ENCODE measurements at regions not wholly inside any gene's neighbourhood (a gene's known extent, or its start where the extent isn't known, plus 50 kb on each side); places are given as distances from the start of the nearest gene placed in this dataset.

DNA sequence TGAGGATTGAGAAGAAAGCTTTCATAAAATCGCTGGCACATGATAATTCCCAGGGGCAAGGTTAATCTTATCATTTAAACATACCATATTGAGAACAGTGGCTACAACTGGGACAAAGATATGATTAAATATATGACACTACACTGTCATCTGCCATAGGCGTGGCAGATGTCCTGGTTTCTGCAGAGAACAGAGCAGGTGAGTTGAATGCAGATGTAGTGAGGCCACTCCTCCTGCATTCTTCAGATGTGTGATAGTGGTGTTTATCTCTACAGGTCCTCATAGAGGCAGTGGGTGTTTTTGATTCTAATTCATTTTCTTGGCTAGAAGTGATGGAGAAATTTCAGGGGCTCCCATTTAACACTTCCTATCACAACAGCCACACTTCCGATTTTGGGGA lies 237.0 kb upstream of the CDH9 start:
- no peak for DNase-seq

DNA sequence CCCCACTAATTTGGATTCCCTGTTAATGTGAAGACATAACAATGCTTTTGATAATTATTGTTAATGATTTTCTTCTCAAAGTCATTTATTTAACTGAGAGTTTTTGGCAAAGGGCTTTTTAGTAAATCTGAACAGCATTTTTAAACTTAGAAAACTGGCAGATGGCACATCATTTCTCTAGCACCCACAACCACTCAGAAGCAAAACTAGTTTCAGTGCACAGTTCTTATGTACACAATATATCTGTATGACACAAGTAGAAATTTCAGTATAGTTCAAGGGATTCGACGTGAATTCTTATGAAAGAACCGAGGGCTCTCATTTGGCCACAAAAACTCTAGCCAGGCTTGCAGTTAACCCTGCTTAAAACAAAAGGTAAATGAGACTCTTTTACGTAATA lies 231.4 kb upstream of the CDH9 start:
- no peak for DNase-seq

DNA sequence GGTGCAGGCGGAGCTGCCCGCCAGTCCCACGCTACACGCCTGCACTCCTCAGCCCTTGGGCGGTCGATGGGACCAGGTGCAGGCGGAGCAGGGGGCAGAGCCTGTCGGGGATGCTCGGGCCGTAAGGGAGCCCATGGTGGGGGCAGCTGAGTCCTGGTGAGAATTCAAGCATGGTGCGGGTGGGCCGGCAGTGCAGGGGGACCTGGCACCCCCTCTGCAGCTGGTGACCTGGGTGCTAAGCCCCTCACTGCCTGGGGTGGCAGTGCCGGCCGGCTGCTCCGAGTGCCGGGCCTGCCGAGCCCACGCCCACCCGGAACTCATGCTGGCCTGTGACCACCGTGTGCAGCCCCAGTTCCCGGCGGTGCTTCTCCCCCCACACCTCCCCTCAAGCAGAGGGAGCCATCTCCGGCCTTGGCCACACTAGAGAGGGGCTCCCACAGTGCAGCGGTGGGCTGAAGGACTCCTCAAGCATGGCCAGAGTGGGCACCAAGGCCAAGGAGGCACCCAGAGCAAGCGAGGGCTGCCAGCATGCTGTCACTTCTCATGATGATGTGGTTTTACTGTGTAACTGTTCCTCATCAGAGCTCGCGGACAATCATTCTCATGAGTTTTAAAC lies 228.9 kb upstream of the CDH9 start:
- no peak for DNase-seq

DNA sequence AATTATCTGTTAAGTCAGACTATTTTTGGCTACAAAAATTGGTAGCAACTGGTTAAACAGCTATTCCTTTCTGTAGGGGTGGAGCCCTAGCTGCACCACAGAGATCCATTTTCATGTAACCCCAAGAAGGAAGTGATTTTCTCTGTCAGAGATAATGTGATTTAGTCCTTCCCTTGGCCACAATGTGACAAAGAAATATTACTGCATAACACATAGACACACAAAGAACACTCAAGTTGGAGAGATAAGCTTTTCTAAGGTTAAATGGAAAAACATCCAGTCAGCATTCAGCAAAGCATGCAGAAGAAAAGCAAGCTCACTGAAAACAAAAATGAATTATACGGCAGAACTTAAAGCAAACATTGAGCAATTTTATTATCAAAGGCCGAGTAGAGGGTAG lies 227.8 kb upstream of the CDH9 start:
- no peak for DNase-seq

DNA sequence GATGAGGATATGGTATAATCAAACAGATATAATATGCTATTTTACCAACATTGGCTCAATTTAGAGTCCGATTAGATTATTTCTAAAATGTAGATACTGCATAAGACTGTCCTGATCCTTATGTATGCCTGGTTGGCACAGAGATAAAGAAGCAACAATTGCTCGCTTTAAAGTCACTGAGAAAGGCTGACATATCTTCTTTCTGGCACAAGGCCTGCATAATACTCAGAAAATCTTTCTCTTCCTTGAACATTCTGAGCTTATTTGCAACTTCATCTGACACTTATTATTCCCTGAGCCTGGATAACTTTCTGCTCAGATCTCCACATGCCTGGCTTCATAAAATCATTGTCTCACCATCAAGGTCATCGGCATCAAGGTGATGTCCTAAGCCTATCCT lies 219.3 kb upstream of the CDH9 start:
- no peak for DNase-seq

DNA sequence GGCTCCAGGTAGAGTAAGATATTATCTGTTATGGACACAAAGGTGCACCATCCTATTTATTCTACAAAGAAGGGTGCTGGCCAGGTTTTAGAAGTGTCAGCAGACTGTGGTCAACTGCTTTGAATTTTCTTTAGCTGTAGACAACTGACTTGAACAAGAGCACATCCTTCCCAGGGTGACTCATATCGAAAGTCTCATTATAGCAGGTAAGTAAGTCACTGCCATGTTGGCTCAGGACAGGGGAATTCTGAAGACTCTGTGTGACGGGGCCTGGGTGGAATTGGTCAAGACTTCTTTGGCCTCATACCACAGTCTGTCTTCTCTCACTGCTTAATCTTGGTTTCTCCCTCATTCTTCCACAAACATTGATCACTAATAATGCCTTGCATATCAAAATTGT lies 214.5 kb upstream of the CDH9 start:
- no peak for DNase-seq

DNA sequence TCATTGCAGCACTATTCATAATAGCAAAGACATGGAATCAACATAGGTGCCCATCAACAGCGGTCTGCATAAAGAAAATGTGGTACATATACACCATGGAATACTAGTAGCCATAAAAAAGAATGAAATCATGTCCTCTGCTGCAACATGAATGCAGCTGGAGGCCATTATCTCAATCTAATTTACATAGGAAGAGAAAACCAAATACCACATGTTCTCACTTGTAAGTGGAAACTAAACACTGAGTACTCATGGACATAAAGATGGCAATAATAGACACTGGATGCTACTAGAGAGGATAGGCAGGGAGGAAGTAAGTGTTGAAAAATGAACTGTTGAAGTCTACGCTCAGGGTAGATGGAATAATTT lies 203.9 kb upstream of the CDH9 start:
- DNase-seq: peak; percentile 13

DNA sequence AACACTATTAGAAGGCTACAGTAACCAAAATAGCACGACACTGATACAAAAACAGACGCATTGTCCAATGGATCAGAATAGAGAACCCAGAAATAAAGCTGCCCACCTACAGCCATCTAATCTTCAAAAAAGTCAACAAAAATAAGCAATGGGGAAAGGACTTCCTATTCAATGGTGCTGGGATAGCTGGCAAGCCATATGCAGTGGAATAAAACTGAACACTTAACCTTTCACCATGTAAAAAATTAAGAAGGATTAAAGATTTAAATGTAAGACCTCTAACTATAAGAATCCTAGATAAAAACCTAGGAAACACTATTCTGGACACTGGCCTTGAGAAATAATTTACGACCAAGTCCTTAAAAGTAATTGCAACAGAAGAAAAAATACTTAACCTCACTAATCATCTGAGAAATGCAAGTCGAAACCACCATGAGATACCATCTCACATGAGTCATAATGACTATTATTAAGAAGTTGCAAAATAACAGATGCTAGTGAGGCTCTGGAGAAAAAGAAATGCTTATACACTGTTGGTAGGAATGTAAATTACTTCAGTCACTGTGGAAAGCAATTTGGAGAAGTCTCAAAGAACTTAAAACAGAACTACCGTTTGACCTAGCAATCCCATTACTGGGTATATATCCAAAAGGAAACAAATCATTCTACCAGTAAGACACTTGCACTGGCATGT lies 203.3 kb upstream of the CDH9 start:
- no peak for DNase-seq

DNA sequence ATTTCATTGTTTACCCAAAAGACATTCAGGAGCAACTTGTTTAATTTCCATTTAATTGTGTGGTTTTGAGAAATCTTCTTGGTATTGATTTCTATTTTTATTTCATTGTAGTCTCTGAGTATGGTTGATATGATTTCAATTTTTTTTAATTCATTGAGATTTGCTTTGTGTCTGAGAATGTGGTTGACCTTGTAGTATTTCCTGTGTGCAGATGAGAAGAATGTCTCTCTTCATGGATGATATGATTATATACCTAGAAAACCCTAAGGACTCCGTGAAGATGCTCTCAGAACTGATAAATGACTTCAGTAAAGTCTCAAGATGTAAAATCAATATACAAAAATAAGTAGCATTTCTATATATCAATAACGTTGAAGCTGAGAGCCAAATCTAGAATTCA lies 202.4 kb upstream of the CDH9 start:
- no peak for DNase-seq

DNA sequence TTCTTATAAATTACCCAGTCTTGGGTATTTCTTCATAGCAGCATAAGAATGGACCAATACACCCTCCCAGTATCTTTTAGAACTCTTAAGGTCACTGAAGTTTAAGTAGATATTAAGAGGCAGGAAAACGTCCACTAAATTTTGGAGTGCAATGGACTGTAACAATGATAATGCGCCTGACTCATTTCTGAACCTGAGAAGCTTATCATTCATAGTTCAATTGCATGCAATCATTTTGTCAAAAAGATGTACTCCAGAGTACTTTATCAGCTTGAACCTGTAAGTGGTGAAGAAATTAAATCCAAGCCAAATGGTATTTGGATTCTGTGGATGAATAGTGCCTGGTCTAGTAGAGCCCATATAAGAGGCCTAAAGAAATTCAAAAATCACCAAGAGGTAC lies 196.5 kb upstream of the CDH9 start:
- no peak for DNase-seq

DNA sequence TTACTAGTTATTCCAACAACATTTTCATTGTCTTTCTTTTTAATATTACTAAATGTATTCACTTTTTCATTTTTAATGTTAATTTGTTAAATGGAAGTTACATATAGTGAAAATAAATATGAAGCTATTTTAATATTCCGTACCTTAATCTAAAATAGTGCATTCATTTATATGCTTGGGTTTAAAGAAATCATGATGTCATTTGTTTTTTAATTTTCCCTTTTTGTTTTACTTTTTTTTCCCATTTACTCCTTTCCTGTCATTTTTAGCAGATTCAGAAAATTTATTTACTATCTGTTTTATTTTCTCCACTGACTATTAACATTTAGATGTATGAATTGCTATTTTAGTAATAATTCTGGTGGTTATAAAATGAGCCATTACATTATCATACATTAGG lies 183.0 kb upstream of the CDH9 start:
- no peak for DNase-seq

DNA sequence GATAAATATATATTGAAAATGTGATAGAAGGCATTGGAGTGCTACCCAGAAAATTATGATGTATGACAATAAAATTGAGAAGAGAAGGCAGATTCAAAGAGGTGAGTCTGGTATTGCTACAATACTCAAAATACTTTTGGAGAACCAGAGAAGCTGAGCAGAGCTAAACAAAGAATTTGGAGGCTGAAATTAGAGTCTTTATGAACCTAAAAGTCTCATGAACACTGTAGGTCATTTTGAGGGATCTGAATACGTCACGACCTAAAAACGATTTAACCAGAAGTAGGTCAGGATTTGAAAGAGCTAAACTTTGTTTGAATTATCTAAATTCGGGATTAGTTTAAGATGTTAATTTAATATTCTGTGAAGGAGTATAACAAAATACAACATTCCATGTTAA lies 182.4 kb upstream of the CDH9 start:
- DNase-seq: no peak

DNA sequence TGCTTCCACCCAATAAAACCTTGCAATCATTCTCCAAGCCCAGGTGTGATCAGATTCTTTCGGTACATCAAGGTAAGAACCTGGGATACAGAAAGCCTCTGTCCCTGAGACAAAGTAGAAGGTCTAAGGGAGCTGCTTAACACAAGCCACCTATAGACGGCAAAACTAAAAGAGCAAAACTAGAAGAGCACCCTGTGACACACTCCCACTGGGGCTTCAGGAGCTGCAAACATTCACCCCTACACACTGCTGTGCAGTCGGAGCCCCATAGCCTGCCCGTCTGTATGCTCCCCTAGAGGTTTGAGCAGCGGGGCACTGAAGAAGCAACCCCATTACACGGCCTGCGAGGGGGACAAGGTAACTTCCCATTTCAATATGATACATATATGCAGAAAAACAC lies 179.6 kb upstream of the CDH9 start:
- no peak for DNase-seq

DNA sequence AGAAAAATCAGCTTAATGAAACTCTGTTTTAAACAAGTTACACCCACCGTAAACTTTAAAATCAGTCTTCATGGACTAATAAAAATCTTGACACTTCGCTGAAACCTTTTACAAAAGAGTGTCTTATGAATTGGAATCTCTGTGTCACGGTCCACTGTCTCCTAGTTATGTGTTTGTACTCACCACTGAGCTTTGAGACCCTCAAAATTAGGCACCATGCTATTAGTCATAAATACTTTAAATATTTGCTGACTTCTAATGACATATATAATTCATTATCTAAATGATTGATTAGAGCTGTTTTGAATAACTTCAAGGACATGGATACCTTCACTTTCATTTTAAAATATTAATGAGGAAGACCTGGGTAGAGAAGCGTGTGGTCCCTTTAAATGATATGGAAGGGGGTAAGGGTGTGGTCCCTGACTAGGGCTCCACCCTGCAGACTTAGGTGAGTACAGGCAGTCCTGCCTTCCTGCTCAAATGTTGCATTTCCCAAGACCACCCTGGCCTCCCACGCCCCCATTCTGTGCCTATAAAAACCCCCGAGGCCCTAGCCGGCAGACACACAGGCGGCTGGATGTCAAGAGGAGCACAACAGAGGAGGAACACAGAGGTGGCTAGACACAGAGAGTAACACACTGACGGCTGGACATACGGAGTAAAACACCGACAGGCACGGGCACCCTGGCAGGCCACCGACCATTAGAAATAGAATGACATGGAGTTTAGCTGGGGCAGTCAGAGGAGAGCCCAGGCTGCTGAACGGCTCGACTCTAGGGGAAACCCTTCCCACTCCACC lies 179.0 kb upstream of the CDH9 start:
- DNase-seq: no peak

DNA sequence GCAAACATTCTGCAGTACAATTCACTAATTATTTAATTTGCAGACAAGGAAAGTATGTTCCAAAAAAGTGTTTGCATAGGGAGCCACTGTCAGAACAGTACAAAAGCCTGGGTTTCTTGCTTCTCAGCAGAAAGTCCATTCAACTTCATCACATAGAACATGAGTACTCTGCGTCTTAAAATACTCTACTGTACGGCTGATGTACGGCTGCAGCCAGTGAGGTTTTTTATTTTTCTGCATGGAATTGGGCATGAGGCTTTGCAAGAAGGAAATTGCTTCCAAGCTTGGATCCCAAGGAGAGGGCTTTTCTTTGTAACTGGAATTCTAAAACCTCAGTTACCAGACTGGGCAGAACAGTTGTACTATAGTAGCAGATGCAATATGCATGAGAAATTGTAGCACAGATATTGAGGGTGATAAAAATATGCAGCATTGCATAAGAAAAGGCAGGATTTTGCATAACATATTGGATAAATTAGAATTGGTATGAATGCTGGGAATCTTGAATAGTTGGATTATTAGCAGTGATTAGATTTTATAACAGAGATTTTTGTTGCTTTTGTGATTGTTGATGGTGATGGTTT lies 178.1 kb upstream of the CDH9 start:
- DNase-seq: no peak

DNA sequence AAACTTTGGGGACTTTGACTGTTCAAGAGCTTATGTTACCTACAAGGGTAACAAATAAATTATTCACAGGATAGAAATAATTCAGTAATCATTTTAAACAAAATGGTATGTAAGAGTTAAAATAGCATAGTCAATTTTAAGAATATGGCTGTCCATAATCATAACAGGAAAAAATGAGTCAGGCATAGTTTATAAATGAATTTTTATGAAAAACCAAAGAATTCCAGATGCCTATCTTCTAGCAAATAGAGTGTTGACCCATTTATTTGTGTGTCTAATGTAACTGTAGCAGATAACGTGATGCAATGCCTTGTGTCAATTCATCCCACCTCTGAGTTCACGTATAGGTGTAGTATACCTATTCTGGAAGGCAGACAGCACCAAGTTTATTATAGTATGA lies 169.7 kb upstream of the CDH9 start:
- DNase-seq: no peak

DNA sequence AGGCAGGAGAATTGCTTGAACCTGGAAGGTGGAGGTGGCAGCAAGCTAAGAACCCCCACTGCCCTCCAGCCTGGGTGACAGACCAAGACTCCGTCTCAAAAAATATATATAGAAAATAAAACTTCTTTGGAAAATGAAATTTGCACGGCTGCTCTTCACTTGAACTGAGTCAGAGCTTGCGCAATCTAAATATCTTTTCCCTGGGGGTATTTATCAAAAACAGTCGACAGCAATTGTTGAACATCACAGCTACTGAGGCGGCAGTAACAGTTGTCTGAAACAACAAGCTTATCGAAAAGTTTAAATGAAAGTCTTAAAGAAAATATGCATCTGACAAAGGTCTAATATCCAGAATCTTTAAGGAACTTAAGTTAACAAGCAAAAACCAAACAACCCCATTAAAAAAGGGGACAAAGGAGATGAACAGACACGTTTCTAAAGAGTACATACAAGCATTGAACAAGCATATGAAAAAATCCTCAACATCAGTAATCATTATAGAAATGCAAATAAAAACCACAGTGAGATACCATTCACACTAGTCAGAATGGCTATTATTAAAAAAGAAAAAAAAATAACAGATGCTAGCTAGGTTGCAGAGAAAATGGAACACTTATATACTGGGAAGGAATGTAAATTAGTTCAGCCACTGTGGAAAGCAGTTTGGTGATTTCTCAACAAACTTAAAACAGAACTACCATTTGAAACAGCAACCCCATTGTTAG lies 153.6 kb upstream of the CDH9 start:
- no peak for DNase-seq

DNA sequence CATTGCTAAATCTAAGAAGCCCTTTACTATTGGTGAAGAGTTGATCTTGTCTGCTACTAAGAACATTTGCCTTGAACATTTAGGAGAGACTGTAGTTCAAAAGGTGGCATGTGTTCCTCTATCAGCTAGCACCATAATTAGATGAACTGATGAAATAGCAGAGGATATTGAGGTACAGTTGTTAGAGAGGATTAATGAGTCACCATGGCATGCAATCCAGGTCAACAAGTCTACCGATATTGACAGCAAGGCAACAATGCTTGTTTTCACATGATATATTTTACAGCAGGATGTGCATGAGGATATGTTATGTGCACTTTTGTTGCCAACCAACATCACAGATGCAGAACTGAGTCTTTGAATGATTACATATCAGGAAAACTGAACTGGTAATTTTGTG lies 134.3 kb upstream of the CDH9 start:
- DNase-seq: peak; percentile 58

DNA sequence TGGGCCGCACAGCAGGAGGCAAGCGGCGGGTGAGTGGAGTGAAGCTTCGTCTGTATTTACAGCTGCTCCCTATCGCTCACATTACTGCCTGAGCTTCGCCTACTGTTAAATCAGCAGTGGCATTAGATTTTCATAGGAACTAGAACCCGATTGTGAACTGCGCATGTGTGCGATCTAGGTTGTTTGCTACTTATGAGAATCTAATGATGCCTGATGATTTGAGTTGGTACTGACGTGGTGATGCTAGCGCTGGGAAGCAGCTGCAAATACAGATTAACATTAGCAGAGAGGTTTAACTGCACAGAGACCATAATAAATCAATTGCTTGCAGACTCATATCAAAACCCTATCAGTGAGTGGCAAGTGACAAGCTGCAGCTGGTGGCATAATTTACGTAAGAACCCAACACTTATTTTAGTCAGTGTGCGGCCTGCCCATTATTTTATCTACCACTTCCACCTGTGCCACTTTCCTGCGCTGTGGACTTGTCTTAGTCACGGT lies 133.4 kb upstream of the CDH9 start:
- DNase-seq: peak; percentile 100

DNA sequence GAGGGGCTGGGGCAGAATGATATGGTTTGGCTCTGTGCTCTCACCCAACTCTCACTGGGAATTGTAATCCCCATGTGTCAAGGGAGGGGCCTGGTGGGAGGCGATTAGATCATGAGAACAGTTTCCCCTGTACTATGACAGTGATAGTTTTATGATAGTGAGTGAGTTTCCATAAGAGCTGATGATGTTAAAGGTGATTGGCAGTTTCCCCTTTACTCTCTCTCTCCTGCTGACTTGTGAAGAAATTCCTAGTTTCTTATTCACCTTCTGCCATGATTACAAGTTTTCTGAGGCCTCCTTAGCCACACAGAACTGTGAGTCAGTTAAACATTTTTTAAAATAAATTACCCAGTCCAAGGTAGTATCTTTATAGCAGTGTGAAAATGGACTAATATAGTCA lies 120.4 kb upstream of the CDH9 start:
- DNase-seq: no peak

DNA sequence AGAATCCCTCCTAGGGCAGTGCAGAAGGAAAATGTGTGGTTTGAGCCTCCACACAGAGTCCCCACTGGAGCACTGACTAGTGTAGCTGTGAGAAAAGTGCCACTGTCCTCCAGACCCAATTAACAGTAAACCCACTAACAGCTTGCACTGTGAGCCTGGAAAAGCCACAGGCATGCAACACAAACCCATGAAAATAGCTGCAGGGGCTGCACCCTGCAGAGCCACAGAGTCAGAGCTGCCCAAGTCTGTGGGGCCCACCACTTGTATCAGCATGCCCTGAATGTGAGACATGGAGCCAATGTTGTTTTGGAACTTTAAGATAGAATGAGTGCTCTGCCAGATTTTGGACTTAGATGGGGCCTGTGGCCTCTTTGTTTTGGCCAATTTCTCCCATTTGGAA lies 119.8 kb upstream of the CDH9 start:
- no peak for DNase-seq

DNA sequence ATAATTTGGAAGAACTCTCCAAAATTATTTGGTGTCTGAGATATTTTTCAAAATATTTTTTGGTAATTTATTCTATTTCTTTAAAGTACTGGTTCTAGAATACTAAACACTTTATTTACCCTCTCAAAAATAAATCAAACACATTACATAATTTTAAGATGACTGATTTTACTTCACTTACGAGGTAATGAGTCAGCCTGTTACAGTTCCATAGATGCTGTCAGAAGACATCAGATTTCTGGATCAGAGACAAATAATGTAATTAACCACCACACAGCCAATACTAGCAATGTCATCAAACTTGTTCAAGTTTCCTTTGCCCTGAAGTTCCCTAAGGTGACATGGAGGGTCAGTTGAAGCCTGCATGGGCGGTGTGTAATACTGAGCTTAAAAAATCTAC lies 106.1 kb upstream of the CDH9 start:
- DNase-seq: no peak

DNA sequence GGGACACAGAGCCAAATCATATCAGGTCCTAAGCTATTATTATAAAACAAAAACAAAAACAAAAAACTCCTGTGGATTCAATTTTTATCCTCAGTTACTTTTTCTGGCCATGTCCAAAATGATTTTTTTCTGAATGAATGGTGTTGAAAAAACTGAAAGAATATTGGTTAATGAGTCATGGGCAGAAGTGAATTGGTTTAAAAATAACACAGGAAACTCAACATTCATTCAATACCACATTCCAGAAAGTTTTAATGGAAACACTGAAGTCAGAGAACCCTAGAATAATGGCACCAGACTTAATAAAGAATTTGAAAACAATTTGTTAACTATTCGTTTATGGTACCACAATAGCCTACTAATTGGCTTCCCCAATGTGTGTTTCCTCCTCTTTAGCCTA lies 102.4 kb upstream of the CDH9 start:
- DNase-seq: no peak
